T follicular helper cell (primary cell): ENCODE measurements at regions not wholly inside any gene's neighbourhood (a gene's known extent, or its start where the extent isn't known, plus 50 kb on each side); places are given as distances from the start of the nearest gene placed in this dataset.
"Not testable (repeated sequence)": the region's sequence is repeated elsewhere in the genome, so short reads cannot be mapped to it uniquely, and the experiment has no call there.

ENCODE experiments used
- DNase-seq: peaks from one replicate; pipeline ENCODE4 v3.0.0-alpha.2; 2020; ENCODE audit warnings: low read depth

DNA sequence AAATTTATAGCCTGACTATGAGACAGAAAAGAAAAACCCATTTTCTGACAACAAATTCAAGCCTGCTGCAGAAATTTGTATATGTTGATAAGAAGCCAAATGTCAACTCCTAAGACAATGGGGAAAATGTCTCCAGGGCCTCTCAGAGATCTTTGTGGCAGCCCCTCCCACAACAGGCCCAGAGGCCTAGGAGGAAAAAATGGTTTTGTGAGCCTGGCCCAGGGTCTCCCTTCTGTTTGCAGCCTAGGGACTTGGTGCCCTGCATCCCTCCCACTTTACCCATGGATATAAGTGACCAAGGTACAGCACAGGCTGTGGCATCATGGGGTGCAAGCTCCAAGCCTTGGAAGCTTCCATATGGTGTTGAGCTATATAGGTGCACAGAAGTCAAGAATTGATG lies 740.2 kb downstream of the SEMA5A start:
- no peak for DNase-seq

DNA sequence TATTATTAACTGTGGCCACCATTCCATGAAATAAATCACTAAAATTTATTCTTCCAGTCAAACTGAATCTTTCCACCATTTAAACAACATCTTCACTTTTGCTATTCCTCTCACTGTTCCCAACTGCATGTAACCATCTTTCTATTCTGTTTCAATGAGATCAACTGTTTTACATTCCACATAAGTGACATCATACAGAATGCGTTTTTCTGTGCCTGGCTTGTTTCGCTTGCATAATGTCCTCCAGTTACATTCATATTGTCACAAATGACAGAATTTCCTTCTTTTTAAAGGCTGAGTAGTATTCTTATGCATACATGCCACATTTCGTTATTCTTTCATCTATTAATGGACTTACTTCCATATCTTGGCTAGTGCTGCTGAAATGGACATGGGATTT lies 738.2 kb downstream of the SEMA5A start:
- DNase-seq, result no peak

DNA sequence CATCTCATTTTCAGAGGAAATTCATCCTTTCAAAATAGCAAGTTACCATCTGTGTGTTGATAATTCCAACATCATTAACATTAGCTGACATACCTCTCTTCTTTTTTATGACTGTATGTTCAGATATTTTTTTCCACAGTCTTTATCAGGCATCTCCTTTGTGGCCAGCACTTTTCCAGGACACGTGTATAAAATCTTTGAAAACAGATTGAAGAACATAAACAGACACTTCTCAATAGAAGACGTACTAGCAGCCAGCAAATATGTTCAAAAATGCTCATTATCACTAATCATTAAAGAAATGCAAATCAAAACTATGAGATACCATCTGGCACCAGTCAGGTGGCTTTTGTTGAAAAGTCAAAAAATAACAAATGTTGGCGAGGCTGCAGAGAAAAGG lies 734.3 kb downstream of the SEMA5A start:
- DNase-seq, result no peak

GRCh38 chr5:8813180-8813579 lies 732.7 kb downstream of the SEMA5A start:
- DNase-seq, result no peak

GRCh38 chr5:8814105-8814504 lies 731.8 kb downstream of the SEMA5A start:
- no peak for DNase-seq

DNA sequence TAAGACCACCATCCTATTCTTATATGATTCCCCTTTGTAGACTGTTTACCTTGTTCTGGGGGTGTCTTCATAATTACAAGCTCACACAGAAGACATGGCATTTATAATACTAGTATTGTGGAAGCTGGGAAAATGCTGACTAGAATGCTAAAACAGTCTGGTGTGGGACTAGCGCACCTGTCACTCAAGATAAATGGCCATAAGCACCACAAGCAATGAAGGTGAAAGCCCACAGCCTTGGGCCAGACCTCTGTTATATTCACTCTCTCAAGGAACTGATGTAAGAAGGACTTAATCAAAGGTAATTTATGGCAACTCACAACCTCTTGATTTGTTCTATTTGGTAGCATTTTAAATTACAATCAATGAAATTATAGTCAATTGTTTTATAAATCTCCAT lies 721.5 kb downstream of the SEMA5A start:
- DNase-seq, result no peak

GRCh38 chr5:8825139-8825757 lies 720.6 kb downstream of the SEMA5A start:
- no peak for DNase-seq

- no peak for DNase-seq
Observed at GRCh38 chr5:8826508-8826907, 719.4 kb downstream of the SEMA5A start.

DNA sequence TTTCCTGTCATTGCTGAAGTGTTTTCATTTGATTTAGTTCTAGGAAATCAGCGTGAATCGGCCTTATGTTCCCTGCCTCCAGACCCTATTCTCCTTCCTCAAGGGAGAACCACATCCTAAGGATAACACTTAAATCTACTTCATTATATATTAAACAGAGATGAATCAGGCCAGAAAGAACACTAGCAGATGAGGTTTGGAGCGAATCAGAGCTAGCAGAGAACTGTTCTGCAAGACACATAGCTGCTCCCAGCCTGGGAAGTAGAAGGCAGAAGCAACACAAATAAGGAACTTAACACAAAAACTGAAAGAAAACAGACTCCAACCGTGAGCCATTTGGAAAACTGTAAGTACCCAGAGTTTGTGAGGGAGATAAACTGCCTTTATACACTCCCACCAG lies 718.2 kb downstream of the SEMA5A start:
- no peak for DNase-seq

DNA sequence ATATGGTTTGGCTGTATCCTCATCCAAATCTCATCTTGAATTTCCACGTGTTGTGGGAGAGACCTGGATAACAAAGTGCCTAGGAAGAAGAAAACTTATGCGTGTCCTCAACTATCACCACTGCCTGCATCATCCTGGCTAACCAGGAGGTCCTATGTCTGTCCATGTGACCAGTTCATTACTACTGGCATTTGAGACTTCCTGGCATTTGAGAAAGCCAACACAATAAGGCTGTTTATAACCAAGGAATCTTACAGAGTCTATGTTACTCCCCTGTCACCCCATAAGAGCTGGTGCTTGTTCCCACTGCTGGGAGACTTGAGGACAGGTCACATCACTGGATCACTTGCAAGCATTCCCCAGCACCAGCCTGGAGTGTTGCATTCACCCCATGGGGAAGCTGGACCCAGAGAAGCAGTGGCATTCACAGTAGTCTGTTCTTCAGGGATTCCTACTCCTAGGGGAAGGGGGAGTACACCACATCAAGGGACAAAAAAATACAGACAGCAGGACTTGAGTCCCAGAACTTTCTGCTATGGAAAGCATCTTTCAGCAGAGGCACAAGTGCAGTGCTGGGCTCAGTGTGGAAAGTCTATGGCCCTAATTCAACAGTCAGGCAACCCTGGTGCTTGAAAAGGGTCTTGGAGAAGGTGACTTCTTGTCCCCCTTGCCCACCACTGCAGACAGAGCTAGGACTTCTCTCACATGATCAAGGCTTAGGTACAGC lies 717.1 kb downstream of the SEMA5A start:
- no peak for DNase-seq

DNA sequence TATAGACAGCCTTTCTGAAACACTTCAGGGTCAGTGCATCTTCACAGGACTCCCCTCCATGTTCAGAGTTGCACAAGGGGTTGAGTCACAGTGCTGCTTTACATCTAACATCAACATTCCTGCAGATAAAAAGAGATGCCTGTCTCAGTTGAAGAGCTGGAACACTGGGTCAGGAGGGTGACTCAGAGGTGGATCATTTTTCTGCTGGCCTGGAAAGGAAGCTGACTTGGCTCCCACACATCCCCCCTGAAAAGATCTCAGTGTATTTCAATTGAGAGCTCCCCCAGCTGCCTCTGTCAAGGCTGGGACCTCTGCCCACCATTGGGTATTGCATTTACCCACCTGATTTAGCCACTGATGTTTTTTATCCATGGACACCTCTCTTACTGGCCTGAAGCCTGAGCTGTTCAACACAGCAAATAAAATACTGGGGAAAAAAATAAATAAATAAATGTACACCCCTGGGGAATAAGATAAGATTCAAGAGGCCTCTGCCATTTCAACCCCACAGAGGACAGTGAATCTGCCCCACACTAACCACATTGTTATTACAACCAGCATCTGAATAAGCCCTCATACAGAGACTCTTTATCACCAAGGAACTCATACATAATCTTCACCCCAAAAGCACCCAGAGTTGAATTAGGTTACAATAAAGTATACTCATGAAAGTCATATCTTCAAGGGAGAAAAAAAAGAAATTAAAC lies 716.4 kb downstream of the SEMA5A start:
- DNase-seq, result no peak

DNA sequence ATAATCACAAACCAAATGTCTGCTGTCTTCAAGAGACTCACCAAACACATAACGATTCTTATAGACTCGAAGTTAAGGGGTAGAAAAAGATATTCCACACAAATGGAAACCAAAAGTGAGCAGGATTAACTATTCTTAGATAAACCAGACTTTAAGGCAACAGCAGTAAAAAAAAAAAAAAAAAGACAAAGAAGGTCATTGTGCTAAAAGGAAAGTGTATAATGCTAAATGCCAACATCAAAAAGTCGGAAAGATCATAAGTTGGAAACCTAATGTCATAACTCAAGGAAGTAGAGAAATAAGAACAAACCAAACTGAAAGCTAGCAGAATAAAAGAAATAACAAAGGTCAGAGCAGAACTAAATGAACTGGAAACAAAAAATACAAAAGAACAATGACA lies 714.6 kb downstream of the SEMA5A start:
- no peak for DNase-seq

DNA sequence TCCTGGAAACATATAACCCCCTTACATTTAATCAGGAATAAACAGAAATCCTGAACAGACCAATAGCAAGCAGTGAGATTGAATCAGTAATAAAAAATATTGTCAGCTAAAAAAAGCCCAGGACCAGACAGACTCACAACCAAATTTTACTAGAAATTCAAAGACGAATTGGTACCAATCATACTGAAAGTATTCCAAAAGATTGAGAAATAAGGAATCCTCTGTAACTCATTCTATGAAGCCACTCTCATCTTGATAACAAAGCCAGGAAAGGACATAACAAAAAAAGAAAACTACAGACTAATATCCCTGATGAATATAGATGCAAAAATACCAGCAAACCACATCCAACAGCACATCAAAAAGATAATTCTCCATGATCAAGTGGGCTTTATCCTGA lies 714.0 kb downstream of the SEMA5A start:
- no peak for DNase-seq

GRCh38 chr5:8839361-8840055 lies 706.4 kb downstream of the SEMA5A start:
- no peak for DNase-seq

DNA sequence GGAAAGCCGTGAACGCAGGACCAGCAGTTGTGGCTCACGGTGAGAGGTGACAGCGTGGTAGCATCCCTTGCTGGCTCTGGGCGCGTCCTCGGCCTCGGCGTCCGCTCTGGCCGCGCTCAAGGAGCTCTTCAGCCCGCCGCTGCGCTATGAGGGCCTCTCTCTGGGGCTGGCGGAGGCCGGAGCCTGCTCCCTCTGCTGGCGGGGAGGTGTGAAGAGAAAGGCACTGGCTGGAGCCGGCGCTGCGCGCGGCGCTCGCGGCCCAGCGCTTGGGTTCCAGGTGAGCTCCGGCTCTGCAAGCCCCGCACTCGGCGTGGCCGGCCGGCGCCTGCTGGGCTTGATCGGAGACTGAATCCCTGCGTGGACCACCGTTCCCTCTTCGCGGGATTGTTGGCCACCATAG lies 705.6 kb downstream of the SEMA5A start:
- DNase-seq, result no peak

DNA sequence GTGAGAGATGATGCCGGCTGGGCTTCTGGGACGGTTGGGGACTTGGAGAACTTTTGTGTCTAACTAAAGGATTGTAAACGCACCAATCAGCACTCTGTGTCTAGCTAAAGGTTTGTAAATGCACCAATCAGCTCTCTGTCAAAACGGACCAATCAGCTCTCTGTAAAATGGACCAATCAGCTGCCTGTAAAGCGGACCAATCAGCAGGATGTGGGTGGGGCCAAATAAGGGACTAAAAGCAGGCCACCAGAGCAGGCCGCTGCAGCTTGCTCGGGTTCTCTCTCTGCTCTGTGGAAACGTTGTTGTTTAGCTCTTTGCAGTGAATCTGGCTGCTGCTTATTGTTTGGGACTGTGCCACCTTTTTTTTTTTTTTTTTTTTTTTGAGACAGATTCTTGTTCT lies 705.1 kb downstream of the SEMA5A start:
- DNase-seq, result not testable (repeated sequence)

- DNase-seq, result no peak
Observed at GRCh38 chr5:8842971-8843551, 702.8 kb downstream of the SEMA5A start.

DNA sequence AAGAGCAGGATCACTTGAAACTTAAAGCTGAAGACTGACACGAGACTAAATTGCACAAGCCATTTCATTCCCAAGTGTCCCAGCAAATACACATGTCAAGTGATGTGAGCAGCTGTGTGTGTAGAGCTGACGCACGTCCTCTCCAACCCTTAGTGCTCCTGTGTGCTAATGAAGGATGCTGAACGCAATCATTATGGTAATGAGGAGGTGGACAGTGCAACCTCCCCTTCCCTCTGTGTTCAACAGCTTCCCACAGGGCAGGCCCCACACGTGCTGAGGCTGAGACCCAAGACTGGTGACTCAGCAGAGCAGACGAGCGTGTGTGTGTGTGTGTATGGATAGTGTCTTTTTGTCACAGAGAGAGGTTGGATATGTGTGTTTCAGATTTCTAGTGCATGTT lies 702.1 kb downstream of the SEMA5A start:
- DNase-seq, result no peak

- no peak for DNase-seq
Observed at GRCh38 chr5:8844206-8844605, 701.7 kb downstream of the SEMA5A start.

DNA sequence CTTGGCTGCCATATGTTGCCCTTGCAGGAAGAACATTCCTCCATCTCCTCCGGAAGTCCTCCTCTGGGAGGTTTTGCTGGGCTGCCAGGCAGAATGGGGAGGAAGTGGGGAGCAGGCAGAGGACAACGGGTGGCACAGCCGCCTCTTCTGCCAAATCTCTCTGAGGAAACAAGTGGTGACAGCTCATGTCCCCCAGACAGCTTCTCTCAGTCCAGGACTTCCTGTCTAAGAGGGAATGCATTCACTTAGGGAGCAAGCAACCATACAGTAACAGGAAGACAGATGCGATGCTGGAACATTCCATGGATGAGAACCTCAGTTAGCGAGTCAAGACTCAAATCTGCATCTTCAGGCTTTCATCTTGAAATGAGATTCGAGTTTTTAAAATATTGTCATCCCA lies 701.0 kb downstream of the SEMA5A start:
- DNase-seq, result no peak

DNA sequence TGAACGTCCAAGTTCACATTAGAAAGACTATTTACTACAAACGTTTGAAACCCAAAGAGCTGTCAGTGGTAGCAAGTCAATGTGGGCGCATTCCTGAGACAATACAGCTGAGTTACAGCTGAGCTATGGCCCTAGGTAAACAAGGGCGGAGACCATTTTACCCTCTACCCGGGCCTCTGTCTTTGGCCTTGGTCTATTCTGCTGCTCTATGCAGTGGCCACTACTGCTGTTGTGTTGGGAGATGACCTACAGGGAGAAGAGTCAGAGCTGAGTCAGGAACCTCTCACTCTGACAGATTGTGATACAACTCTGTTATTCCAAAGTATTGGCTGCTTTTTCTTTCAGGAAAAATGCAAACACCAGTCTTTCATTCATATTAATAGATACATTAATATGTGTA lies 700.6 kb downstream of the SEMA5A start:
- DNase-seq, result no peak

DNA sequence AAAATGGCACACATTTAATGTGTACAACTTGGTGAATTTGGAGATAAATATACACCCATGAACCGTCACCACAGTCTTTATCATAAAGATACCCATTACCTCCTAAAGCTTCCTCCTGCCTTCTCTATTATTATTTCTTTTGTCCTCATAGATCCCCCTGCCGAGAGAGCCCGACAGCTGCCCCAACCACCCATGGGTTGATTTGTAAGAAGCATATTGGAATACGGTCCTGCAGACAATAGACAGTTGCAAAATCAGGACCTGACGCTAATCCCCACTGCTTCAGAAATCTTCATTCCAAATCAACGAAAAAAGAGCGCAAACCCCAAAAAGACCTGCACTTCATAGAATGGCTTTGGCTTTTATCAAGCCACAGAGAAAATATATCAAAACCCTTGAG lies 697.5 kb downstream of the SEMA5A start:
- DNase-seq, result no peak
